ENCODE measurements at regions not wholly inside any gene's neighbourhood (a gene's known extent, or its start where the extent isn't known, plus 50 kb on each side); places are given as distances from the start of the nearest gene placed in this dataset.

GRCh38 chr10:2616215-2616614 is 451.1 kb upstream of the PFKP start:
- TF ChIP-seq CTCF (IDR thresholded peaks at IDR 0.05; ENCODE audit: borderline replicate concordance, extremely low read depth, low read length, poor library complexity, severe bottlenecking), result no peak
- no peak for TF ChIP-seq EZH2 (IDR thresholded peaks at IDR 0.05; ENCODE audit: borderline replicate concordance, low read depth, low read length, severe bottlenecking)

All from DND-41 (cell line).